Keratinocyte (primary cell): ENCODE measurements at regions not wholly inside any gene's neighbourhood (a gene's known extent, or its start where the extent isn't known, plus 50 kb on each side); places are given as distances from the start of the nearest gene placed in this dataset.

ENCODE experiments used
- DNase-seq: peaks from one replicate; pipeline ENCODE4 v3.0.0-alpha.2; 2011; ENCODE audit warnings: low read depth, missing footprints, low spot score
- FAIRE-seq: peaks from 2 replicates; lab custom pipeline; 2011; peaks lifted over from hg19 to GRCh38; lab: Jason Lieb, UNC
- H2AFZ ChIP-seq: 2 replicates; pipeline ENCODE4 v1.6.0; 2012; ENCODE audit warnings: low read length, control low read depth, inconsistent platforms; ENCODE audit not compliant: control insufficient read depth
- H3K27ac ChIP-seq: 2 replicates; pipeline ENCODE4 v1.5.1; 2011; ENCODE audit warnings: low read length; ENCODE audit not compliant: control insufficient read depth, insufficient read depth
- H3K27me3 ChIP-seq: 3 replicates; pipeline ENCODE4 v1.6.0; 2011; ENCODE audit warnings: low read length; ENCODE audit not compliant: control insufficient read depth, insufficient read depth; ENCODE audit errors: extremely low read depth
- H3K36me3 ChIP-seq, 2 experiments: 2 replicates in 1 of 2; 3 replicates in 1 of 2; pipeline ENCODE4 v1.5.1; 2011; ENCODE audit warnings: low read length in 2 of 2, mild to moderate bottlenecking in 1 of 2; ENCODE audit not compliant: control insufficient read depth in 2 of 2, insufficient read depth in 2 of 2; ENCODE audit errors: extremely low read depth in 1 of 2
- H3K4me1 ChIP-seq: 3 replicates; pipeline ENCODE4 v1.5.1; 2011; ENCODE audit warnings: low read length; ENCODE audit not compliant: control insufficient read depth, insufficient read depth; ENCODE audit errors: extremely low read depth
- H3K4me2 ChIP-seq: 3 replicates; pipeline ENCODE4 v1.6.0; 2011; ENCODE audit warnings: low read depth, low read length; ENCODE audit not compliant: control insufficient read depth, insufficient read depth; ENCODE audit errors: extremely low read depth
- H3K4me3 ChIP-seq, 3 experiments: fragments of 200-600 bp in 1 of 3; sonication (generic) in 1 of 3; 2 replicates in 2 of 3; 3 replicates in 1 of 3; pipeline ENCODE4 v1.5.1; 2011 to 2016; ENCODE audit warnings: low read length in 3 of 3, mild to moderate bottlenecking in 3 of 3, control low read depth in 2 of 3, inconsistent platforms in 1 of 3, low read depth in 1 of 3, mixed read lengths in 1 of 3, mixed run types in 1 of 3, moderate library complexity in 1 of 3; ENCODE audit not compliant: control insufficient read depth in 2 of 3, insufficient read depth in 2 of 3; ENCODE audit errors: extremely low read depth in 1 of 3
- H3K79me2 ChIP-seq: 2 replicates; pipeline ENCODE4 v1.6.0; 2012; ENCODE audit warnings: low read length; ENCODE audit not compliant: control insufficient read depth, insufficient read depth
- H3K9ac ChIP-seq: 3 replicates; pipeline ENCODE4 v1.6.0; 2011; ENCODE audit warnings: low read length; ENCODE audit not compliant: control insufficient read depth, insufficient read depth; ENCODE audit errors: extremely low read depth
- H3K9me1 ChIP-seq: 3 replicates; pipeline ENCODE4 v1.6.0; 2011; ENCODE audit warnings: low read length; ENCODE audit not compliant: control insufficient read depth, insufficient read depth; ENCODE audit errors: extremely low read depth
- H3K9me3 ChIP-seq: 2 replicates; pipeline ENCODE4 v1.5.1; 2012; ENCODE audit warnings: low read depth, low read length; ENCODE audit not compliant: control insufficient read depth
- H4K20me1 ChIP-seq: 3 replicates; pipeline ENCODE4 v1.6.0; 2011; ENCODE audit warnings: low read length; ENCODE audit not compliant: control insufficient read depth, insufficient read depth; ENCODE audit errors: extremely low read depth
- EZH2 ChIP-seq: IDR thresholded peaks from one replicate; pipeline ENCODE4 v1.6.1; 2012; ENCODE audit warnings: inconsistent platforms, mild to moderate bottlenecking, low read length, moderate library complexity
- dilution Hi-C: fragments of 300-500 bp; cut with MboI; formaldehyde crosslinking; loops from one replicate; pipeline ENCODE4 v1.7.0; 2020; ENCODE audit warnings: low sequenced_read_pairs; ENCODE audit not compliant: extremely low pct_ligation_motif_present
- TF ChIP-seq, protein P1 (sequence below), 3 experiments: IDR thresholded peaks in 1 of 3; conservative IDR thresholded peaks in 1 of 3; optimal IDR thresholded peaks in 1 of 3; 2 replicates in 2 of 3; 3 replicates in 1 of 3; pipeline versions ENCODE3 to v1.5.1; 2011; ENCODE audit warnings: low read length in 3 of 3, mild to moderate bottlenecking in 3 of 3, moderate library complexity in 2 of 3, control low read depth in 1 of 3, inconsistent platforms in 1 of 3; ENCODE audit not compliant: insufficient read depth in 2 of 3; ENCODE audit errors: extremely low read depth in 1 of 3

DNA sequence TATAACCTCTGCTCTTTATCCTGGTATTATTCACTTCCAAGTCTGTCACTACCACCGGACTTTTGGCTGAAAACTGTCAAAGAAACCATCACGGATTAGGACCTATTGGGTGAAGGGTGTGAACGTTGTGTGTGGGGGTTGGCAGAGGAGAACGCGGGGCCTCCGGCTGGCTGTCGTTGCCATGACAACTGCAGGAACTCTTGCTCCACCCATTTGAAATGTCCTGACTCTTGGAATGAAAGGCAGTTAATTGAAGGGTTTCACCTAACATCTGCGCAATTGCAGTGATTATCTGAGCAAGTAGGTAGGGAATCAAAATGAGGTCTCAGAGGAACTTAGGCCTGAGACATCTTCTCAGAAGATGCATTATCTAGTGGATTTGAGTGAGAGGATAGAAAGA, 60.9 kb upstream of the CLMP start:
- dilution Hi-C loops, result loop anchor here (25.0 kb wide), 1 partner anchor 144 kb away; no protein-coding TSS in a partner anchor
- TF ChIP-seq, protein P1, sequence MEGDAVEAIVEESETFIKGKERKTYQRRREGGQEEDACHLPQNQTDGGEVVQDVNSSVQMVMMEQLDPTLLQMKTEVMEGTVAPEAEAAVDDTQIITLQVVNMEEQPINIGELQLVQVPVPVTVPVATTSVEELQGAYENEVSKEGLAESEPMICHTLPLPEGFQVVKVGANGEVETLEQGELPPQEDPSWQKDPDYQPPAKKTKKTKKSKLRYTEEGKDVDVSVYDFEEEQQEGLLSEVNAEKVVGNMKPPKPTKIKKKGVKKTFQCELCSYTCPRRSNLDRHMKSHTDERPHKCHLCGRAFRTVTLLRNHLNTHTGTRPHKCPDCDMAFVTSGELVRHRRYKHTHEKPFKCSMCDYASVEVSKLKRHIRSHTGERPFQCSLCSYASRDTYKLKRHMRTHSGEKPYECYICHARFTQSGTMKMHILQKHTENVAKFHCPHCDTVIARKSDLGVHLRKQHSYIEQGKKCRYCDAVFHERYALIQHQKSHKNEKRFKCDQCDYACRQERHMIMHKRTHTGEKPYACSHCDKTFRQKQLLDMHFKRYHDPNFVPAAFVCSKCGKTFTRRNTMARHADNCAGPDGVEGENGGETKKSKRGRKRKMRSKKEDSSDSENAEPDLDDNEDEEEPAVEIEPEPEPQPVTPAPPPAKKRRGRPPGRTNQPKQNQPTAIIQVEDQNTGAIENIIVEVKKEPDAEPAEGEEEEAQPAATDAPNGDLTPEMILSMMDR (optimal IDR thresholded peaks at IDR 0.05 in 1 of 3, IDR thresholded peaks at IDR 0.05 in 1 of 3, conservative IDR thresholded peaks at IDR 0.05 in 1 of 3; ENCODE audit: extremely low read depth in 1 of 3, insufficient read depth in 2 of 3, low read length in 3 of 3), result no peak
- no peak for TF ChIP-seq EZH2
- Histone ChIP-seq H3K4me1 (no peaks in the 10 kb centered on the region), H3K9me1 (no peaks in the 10 kb centered on the region), H4K20me1 (no peaks in the 10 kb centered on the region), H3K27me3 (no peaks in the 10 kb centered on the region), H3K9ac (no peak overlapping the region), H3K9me3 (no peaks in the 10 kb centered on the region), H3K4me2 (no peak overlapping the region), H3K79me2 (no peaks in the 10 kb centered on the region), H3K36me3 (no peaks in the 10 kb centered on the region), H3K4me3 (no peak overlapping the region), H2AFZ (no peak overlapping the region), H3K27ac (no peak overlapping the region)
- FAIRE-seq, result no peak
- DNase-seq, result no peak

DNA sequence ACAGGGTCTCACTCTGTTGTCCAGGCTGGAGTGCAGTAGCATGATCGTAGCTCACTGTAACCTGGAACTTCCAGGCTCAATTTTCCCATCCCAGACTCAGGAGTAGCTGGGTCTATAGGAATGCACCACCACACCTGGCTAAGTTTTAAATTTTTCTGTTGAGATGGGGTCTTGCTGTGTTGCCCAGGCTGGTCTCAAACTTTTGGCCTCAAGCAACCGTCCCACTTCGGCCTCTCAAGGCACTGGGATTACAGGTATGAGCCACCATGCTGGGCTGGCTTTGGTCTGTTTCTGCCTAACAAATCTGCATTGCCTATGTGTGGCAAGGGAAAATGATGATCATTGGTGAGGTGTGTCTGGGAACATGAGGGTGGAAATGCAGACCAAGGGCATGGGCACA, 59.3 kb upstream of the CLMP start:
- no peak overlapping the region for H3K9ac ChIP-seq
- no peak overlapping the region for H3K4me2 ChIP-seq
- H3K9me1 ChIP-seq, result no peaks in the 10 kb centered on the region
- no peaks in the 10 kb centered on the region for H3K4me1 ChIP-seq
- no peaks in the 10 kb centered on the region for H3K79me2 ChIP-seq
- TF ChIP-seq, protein P1 (optimal IDR thresholded peaks at IDR 0.05 in 1 of 3, IDR thresholded peaks at IDR 0.05 in 1 of 3, conservative IDR thresholded peaks at IDR 0.05 in 1 of 3; ENCODE audit: extremely low read depth in 1 of 3, insufficient read depth in 2 of 3, low read length in 3 of 3), result no peak
- TF ChIP-seq EZH2, result no peak
- H3K4me3 ChIP-seq, result no peak overlapping the region
- no peak overlapping the region for H2AFZ ChIP-seq
- no peak for DNase-seq
- no peak for FAIRE-seq
- no peaks in the 10 kb centered on the region for H3K36me3 ChIP-seq
- dilution Hi-C loops, result loop anchor here (25.0 kb wide), 1 partner anchor 142 kb away; no protein-coding TSS in a partner anchor
- no peak overlapping the region for H3K27ac ChIP-seq
- no peaks in the 10 kb centered on the region for H3K9me3 ChIP-seq
- no peaks in the 10 kb centered on the region for H4K20me1 ChIP-seq
- H3K27me3 ChIP-seq, result no peaks in the 10 kb centered on the region
